ENCODE measurements at regions not wholly inside any gene's neighbourhood (a gene's known extent, or its start where the extent isn't known, plus 50 kb on each side); places are given as distances from the start of the nearest gene placed in this dataset.

GRCh38 chr15:75138016-75138999 lies 63.4 kb upstream of the C15orf39 start:
- H3K4me1 ChIP-seq (ENCODE audit: control insufficient read depth, insufficient read depth, low read length): peaks cover 6% of the 10 kb centered on the region
- peaks cover 23% of the 10 kb centered on the region for H3K4me1 Mint-ChIP-seq
- H3K9ac ChIP-seq (ENCODE audit: extremely low read depth, low read length, poor library complexity, severe bottlenecking): no peak overlapping the region
- no peak overlapping the region for H3K4me3 Mint-ChIP-seq
- peaks cover 14% of the 10 kb centered on the region for H3K27me3 Mint-ChIP-seq (ENCODE audit: insufficient read depth)
- TF ChIP-seq CTCF (conservative IDR thresholded peaks at IDR 0.05): no peak
- peak; percentile 42 for DNase-seq
- no peak overlapping the region for H3K27ac Mint-ChIP-seq
- H3K27me3 ChIP-seq (ENCODE audit: control insufficient read depth, insufficient read depth, low read length, poor library complexity, severe bottlenecking): no peaks in the 10 kb centered on the region
- WGBS, 2 experiments (ENCODE audit: insufficient coverage in 1 of 2, insufficient read length in 1 of 2): 84 to 86% methylated on average over 12 to 20 of the region's 20 CpGs
- H3K36me3 ChIP-seq (ENCODE audit: control insufficient read depth, insufficient read depth, low read length): no peaks in the 10 kb centered on the region
- peak overlapping the region; percentile 70 for H3K27ac ChIP-seq (ENCODE audit: low read depth, low read length)
- H3K4me3 ChIP-seq (ENCODE audit: low read length): no peak overlapping the region
- peaks cover 38% of the 10 kb centered on the region for H3K9me3 ChIP-seq (ENCODE audit: control insufficient read depth, low read length)
- H3K9me3 Mint-ChIP-seq: peaks cover 38% of the 10 kb centered on the region
- peaks cover 16% of the 10 kb centered on the region for H3K36me3 Mint-ChIP-seq (ENCODE audit: low read depth)

- Histone ChIP-seq H3K36me3 (ENCODE audit: control insufficient read depth, insufficient read depth, low read length) (no peaks in the 10 kb centered on the region), H3K9me3 (ENCODE audit: control insufficient read depth, low read length) (peaks cover 56% of the 10 kb centered on the region), H3K4me3 (ENCODE audit: low read length) (peak overlapping the region; percentile 65), H3K4me1 (ENCODE audit: control insufficient read depth, insufficient read depth, low read length) (peaks cover 6% of the 10 kb centered on the region), H3K27ac (ENCODE audit: low read depth, low read length) (no peak overlapping the region), H3K27me3 (ENCODE audit: control insufficient read depth, insufficient read depth, low read length, poor library complexity, severe bottlenecking) (no peaks in the 10 kb centered on the region), H3K9ac (ENCODE audit: extremely low read depth, low read length, poor library complexity, severe bottlenecking) (no peak overlapping the region)
- peak; percentile 73 for DNase-seq
- peaks cover 18% of the 10 kb centered on the region for H3K27me3 Mint-ChIP-seq (ENCODE audit: insufficient read depth)
- 35 to 58% methylated on average over 3 to 7 of the region's 7 CpGs for WGBS, 2 experiments (ENCODE audit: insufficient coverage in 1 of 2, insufficient read length in 1 of 2)
- peak overlapping the region; percentile 79 for H3K27ac Mint-ChIP-seq
- H3K36me3 Mint-ChIP-seq (ENCODE audit: low read depth): peaks cover 16% of the 10 kb centered on the region
- no peak for TF ChIP-seq CTCF (conservative IDR thresholded peaks at IDR 0.05)
- H3K4me3 Mint-ChIP-seq: no peak overlapping the region
- peaks cover 56% of the 10 kb centered on the region for H3K9me3 Mint-ChIP-seq
- H3K4me1 Mint-ChIP-seq: peaks cover 23% of the 10 kb centered on the region
These were observed 61.4 kb upstream of the C15orf39 start for GRCh38 chr15:75140080-75140879.

GRCh38 chr15:75142499-75142898 lies 59.2 kb upstream of the C15orf39 start:
- TF ChIP-seq CTCF (conservative IDR thresholded peaks at IDR 0.05): no peak
- Histone ChIP-seq H3K27me3 (ENCODE audit: control insufficient read depth, insufficient read depth, low read length, poor library complexity, severe bottlenecking) (no peaks in the 10 kb centered on the region), H3K4me1 (ENCODE audit: control insufficient read depth, insufficient read depth, low read length) (peaks cover 6% of the 10 kb centered on the region), H3K9ac (ENCODE audit: extremely low read depth, low read length, poor library complexity, severe bottlenecking) (no peak overlapping the region), H3K9me3 (ENCODE audit: control insufficient read depth, low read length) (peaks cover 56% of the 10 kb centered on the region), H3K27ac (ENCODE audit: low read depth, low read length) (no peak overlapping the region), H3K4me3 (ENCODE audit: low read length) (peak overlapping the region; percentile 62), H3K36me3 (ENCODE audit: control insufficient read depth, insufficient read depth, low read length) (no peaks in the 10 kb centered on the region)
- WGBS, 2 experiments (ENCODE audit: insufficient coverage in 1 of 2, insufficient read length in 1 of 2): 87 to 95% methylated on average over 2 to 3 of the region's 3 CpGs
- peaks cover 10% of the 10 kb centered on the region for H3K27me3 Mint-ChIP-seq (ENCODE audit: insufficient read depth)
- peaks cover 16% of the 10 kb centered on the region for H3K36me3 Mint-ChIP-seq (ENCODE audit: low read depth)
- no peak overlapping the region for H3K4me3 Mint-ChIP-seq
- H3K4me1 Mint-ChIP-seq: peaks cover 23% of the 10 kb centered on the region
- DNase-seq: no peak
- peaks cover 66% of the 10 kb centered on the region for H3K9me3 Mint-ChIP-seq
- no peak overlapping the region for H3K27ac Mint-ChIP-seq

Data from endodermal cell (in vitro differentiated cells).